GM21515 (cell line): ENCODE measurements at regions not wholly inside any gene's neighbourhood (a gene's known extent, or its start where the extent isn't known, plus 50 kb on each side); places are given as distances from the start of the nearest gene placed in this dataset.
"Not testable (repeated sequence)": the region's sequence is repeated elsewhere in the genome, so short reads cannot be mapped to it uniquely, and the experiment has no call there.

ENCODE experiments used
- ATAC-seq: cut with Tn5 transposase; IDR thresholded peaks from one replicate; pipeline ENCODE4 v1.9.1; 2021; ENCODE audit not compliant: unreplicated experiment

GRCh38 chr5:19247302-19247701 is 740.7 kb downstream of the CDH18 start:
- ATAC-seq = no peak

GRCh38 chr5:19256036-19256435 is 732.0 kb downstream of the CDH18 start:
- ATAC-seq = no peak

DNA sequence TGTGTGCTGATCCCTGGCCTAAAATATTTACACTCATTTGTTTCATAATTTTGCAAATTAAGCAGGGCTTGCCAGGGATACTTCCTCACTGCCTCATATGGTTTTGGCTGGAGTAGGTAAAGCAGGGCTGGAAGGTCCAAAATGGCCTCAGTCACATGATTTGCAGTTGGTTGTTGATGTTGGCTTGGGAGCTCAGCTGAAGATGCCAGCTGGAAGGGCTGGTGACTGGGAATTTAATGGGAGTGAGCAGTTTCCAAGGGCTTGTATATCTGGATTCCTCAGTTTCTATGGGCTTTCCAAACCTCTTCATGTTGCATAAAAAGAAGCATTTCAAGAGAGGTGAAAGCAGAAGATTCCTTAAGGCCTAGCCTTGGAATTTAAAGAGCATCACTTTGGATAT is 729.3 kb downstream of the CDH18 start:
- no peak for ATAC-seq

DNA sequence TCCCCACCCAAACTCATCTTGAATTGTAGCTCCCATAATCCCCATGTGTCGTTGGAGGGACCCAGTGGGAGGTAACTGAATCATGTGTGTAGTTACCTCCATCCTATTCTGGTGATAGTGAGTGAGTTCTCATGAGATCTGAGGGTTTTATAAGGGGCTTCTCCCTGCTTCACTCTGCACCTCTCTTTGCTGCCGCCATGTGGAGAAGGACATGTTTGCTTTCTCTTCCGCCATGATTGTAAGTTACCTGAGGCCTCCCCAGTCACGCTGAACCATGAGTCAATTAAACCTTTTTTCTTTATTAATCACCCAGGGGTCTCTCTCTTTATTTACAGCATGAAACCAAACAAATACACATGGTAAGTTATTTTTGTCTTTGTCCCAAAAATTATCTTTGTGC is 726.1 kb downstream of the CDH18 start:
- ATAC-seq = no peak

DNA sequence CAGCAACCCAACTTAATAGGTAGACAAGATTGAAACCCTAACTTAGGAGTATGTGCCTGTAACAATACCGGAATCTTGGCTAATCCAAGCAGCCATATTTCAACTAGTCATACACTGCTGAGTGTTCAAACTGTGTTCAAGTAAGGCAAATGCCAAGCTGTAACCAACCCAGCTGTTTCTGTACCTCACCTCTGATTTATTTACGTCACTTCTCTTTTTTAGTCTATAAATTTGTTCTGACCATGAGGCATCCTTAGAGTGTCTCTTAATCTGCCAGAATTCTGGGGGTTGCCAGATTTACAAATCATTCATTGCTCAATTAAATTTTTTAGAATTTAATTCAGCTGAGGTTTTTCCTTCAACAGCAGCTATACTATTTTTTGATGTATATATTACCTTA is 723.2 kb downstream of the CDH18 start:
- no peak for ATAC-seq

DNA sequence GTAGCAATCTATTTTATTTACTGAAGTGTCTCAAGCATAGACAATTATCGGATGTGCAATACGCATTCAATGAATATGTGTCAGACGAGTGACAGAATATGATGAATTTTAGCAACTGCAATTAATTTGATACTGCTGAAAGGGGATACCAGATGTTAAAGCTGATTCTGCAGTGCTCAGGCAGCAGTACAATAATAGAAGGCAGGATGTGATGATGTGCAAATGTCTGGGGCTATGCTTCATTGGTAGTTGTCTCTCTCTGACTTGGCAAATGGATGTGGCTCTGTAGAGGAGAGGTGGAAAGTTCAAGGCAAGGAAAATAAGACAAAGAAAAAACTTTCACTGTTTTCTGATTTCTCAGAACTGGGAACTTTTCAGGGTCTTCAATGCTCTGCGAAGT is 721.2 kb downstream of the CDH18 start:
- no peak for ATAC-seq

GRCh38 chr5:19270153-19270552 is 717.8 kb downstream of the CDH18 start:
- ATAC-seq = no peak

DNA sequence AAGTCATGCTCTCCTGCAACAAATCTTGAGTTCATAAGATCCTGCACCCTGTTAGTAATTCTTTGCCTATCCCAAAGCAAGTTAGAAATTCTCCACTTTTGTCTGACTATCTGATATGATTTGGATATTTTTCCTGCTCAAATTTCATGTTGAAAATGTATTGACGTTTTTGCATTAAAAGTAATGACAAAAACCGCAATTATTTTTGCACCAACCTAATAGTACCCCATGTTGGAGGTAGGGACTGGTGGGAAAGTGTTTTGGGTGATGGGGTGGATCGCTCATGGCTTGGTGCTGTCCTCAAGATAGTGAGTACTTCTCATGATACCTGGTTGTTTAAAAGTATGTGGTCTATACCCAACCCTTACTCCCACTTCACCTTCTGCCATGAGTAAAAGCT is 713.4 kb downstream of the CDH18 start:
- no peak for ATAC-seq

DNA sequence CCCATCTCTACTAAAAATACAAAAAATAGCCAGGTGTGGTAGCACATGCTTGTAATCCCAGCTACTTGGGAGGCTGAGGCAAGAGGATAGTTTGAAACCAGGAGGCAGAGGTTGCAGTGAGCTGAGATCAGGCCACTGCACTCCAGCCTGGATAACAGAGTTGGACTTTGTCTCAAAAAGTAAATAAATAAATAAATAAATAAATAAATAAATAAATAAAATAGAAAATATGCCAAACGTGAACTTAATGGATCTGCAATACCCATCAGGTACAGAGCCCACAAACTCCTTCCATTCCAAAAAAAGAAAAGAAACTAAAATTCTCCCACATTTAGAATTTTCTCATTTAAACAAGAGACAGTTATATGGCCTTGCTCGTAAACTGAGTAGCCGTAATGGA is 702.7 kb downstream of the CDH18 start:
- ATAC-seq = no peak

DNA sequence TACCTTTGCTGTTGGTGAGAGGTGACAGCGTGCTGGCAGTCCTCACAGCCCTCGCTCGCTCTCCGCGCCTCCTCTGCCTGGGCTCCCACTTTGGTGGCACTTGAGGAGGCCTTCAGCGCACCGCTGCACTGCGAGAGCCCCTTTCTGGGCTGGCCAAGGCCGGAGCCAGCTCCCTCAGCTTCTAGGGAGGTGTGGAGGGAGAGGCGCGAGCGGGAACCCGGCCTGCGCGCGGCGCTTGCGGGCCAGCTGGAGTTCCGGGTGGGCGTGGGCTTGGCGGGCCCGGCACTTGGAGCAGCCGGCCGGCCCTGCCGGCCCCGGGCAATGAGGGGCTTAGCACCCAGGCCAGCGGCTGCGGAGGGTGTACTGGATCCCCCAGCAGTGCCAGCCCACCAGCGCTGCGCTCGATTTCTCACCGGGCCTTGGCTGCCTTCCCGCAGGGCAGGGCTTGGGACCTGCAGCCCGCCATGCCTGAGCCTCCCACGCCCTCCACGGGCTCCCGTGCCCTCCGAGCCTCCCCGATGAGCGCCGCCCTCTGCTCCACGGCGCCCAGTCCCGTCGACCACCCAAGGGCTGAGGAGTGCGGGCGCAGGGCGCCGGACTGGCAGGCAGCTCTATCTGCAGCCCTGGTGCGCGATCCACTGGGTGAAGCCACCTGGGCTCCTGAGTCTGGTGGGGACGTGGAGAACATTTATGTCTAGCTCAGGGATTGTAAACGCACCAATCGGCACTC is 700.3 kb downstream of the CDH18 start:
- ATAC-seq = not testable (repeated sequence)

- ATAC-seq = not testable (repeated sequence)
These were observed 699.7 kb downstream of the CDH18 start for GRCh38 chr5:19288311-19288710.

DNA sequence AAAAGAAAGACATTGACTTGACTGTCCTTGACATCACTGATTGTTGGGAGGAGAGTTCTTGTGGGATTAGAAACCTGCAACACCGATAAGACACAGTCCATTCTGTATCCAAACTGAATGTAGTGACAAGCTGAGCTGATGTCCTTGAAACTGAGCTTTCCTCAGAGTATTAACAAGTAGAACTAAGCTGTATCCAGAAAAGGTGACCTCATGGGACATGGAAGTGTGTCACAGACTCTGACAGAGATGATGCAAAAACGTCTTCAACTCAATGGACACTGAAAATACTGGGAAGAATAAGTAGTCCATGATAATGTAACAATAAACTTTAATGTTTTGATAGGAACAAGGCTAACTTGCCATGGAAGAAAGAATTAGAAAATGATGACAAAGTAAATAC is 690.1 kb downstream of the CDH18 start:
- ATAC-seq = no peak

GRCh38 chr5:19301271-19301670 is 686.7 kb downstream of the CDH18 start:
- ATAC-seq = no peak

DNA sequence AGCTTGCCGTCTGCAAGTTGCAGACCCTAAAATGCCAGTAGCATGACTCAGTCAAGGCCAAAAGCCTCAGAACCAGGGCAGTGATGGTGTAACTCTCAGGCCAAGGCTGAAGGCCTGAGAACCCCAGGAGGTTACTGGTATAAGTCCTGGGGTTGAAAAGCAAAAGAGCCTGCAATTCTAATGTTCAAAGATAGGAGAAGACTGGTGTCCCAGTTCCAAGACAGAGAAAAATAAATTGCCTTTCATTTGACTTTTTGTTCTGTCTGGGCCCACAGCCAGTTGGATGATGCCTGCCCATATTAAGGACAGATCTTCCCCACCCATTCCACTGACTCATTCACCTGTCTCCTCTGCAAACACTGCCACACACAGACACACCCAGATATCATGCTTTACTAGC is 673.2 kb downstream of the CDH18 start:
- ATAC-seq = no peak

DNA sequence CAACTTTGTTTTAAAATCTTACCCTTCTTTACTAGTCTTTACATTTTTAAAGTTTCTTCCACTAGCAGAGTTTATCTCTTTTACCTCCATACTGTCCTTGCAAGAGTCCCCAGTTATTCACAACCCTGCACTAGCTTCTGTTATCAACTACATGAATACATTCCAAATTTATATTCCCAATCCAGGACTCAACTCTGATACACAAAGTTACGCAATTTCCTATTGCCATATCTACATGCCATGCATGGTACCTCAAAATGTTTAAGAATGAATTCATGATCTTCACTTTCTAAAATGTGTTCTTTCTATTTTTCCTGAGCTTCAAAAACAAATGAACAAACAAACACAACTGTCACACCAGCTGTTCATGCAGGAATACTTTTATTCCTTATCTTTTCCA is 668.7 kb downstream of the CDH18 start:
- no peak for ATAC-seq

DNA sequence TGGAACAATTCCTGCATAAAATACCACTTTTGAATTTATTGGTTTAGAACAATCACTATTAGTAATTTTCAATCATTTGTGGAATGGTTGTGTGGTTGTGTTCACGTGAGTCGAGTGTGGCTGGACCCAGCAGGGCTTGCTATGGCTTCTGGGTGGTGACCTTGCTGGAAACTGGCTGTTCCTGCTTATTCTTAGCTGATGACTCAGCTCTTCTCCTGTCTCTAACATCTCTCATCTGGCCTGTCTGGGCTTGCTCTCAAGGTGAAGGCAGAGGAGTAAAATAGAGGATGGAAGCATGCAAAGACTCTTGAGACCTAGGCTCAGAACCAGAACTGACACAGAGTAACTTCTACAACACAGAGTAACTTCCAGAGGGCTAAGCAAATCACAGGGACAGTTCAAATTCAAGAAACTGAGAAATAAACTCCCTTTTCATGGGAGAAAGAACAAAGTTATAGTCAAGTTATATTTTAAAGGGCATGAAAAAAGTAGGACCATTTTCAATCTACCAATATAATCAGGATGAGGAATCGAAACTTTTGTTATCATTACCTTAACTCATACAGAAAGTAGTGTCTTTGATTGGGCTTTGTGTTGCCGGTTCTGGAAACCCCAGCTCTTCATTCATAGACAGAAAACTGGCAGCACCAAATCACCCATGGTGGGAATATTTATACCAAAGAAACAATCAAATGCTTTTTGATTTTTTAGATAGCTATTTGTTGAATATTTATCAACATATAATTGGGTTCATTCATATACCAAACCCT is 665.1 kb downstream of the CDH18 start:
- no peak for ATAC-seq

DNA sequence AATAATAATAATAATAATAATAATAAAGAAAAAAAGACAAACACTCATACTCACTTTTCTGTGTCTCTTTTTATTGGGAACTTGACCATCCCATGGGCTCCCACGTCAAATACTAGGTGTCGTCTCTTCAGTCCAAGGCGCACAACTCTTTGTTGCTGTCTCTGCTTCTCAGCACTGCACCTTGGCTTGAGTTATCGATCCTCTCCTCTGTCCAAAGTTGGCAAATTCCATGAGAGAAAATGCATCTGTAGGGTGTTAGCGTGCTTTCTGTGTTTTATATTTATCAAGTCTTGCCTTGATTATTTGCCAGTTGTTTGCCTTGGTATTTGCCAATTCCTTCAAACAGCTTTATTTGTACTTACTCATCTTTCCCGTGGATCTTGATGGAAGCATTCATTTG is 653.7 kb downstream of the CDH18 start:
- no peak for ATAC-seq

DNA sequence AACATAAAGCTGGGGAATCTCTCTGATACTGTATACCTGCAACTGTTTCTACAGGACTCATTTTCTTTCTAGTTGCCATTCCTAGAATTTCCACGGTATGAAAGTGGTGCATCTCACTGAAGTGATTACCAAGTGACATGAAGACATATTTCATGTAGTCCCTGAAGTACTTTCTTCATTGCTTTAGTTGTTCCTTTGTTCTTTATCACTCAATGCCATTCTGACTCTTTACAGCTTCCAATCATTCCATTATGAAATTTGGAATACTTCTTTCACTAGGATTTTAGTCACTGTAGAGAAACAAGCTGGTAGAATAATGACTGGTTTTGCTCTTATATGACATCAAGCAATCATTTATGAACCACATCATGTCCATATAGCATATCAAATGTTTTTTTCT is 645.1 kb downstream of the CDH18 start:
- no peak for ATAC-seq

- ATAC-seq = no peak
These were observed 635.9 kb downstream of the CDH18 start for GRCh38 chr5:19352120-19352519.

GRCh38 chr5:19369048-19369447 is 619.0 kb downstream of the CDH18 start:
- no peak for ATAC-seq

GRCh38 chr5:19369561-19369960 is 618.4 kb downstream of the CDH18 start:
- no peak for ATAC-seq

DNA sequence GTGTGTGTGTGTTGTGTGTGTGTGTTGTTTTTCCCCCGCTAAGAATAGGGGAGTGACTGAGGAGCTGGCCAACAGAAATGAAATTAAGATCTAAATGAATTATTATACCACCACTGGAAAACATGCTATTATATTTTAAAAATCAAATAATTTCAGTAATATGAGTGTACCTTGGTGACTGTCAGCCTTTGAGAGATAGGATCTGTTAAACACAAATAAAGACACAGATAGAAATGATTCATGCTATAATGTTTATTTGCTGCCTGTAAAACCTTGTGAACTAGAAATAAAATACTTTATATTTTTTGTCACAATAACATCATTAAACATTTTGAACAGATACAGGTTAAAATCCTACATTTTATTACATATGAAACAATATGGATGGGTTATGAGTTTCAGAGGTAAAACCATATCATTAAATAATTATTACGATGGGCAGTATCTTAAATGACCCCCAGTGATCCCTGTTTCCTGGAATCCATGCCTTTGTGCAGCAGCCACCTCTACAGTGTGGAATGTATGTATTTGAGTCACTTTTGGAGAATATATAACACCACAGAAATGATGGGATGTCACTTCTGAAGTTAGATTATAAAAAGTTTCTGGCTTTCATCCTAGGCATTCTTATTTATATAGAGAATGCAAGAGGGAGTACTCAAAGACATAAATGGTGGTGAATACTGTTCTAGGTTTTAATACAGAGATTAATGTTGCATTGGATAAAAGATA is 617.2 kb downstream of the CDH18 start:
- ATAC-seq = no peak
